Mucosa of descending colon (tissue), 3 donors: ENCODE measurements at regions not wholly inside any gene's neighbourhood (a gene's known extent, or its start where the extent isn't known, plus 50 kb on each side); places are given as distances from the start of the nearest gene placed in this dataset.

Experiments
- ATAC-seq: fragments of 200-7000 bp; cut with Tn5 transposase; one replicate; pipeline ENCODE4 v1.9.1; 2020; ENCODE audit warnings: mild to moderate bottlenecking, moderate library complexity
- DNase-seq, 3 donors: peaks; one replicate each; pipeline ENCODE4 v3.0.0-alpha.2; 2020
- H3K36me3 ChIP-seq: fragments of 200-600 bp; one replicate; pipeline ENCODE4 v1.8.0; 2021; ENCODE audit warnings: low read depth, mild to moderate bottlenecking
- H3K4me1 ChIP-seq: fragments of 200-600 bp; one replicate; pipeline ENCODE4 v1.8.0; 2021; ENCODE audit warnings: low read depth, mild to moderate bottlenecking
- H3K4me3 ChIP-seq: fragments of 200-600 bp; one replicate; pipeline ENCODE4 v1.8.0; 2021; ENCODE audit warnings: mild to moderate bottlenecking
- H3K9me3 ChIP-seq: fragments of 200-600 bp; one replicate; pipeline ENCODE4 v1.8.0; 2021; ENCODE audit warnings: mild to moderate bottlenecking
- intact Hi-C, 2 donors: fragments of 100-400 bp; cut with DNase I in 1 of 2; cut with micrococcal nuclease in 1 of 2; formaldehyde crosslinking; loops; one replicate each; pipeline versions ENCODE4 v1.11.0 to v1.11.1; 2022; cut with DNase I, micrococcal nuclease
- TF ChIP-seq, protein P1 (sequence below): fragments of 200-600 bp; IDR thresholded peaks from one replicate; pipeline ENCODE4 v1.8.0; 2022; ENCODE audit warnings: antibody characterized with exemption, mild to moderate bottlenecking
- donor health status: DM: no; HTN: no; CAD: no; lungs with moderate emphysema.
- donor health status: DM: no; HTN: no; CAD: no.
- donor health status: DM: no; HTN: yes; CAD: no.

DNA sequence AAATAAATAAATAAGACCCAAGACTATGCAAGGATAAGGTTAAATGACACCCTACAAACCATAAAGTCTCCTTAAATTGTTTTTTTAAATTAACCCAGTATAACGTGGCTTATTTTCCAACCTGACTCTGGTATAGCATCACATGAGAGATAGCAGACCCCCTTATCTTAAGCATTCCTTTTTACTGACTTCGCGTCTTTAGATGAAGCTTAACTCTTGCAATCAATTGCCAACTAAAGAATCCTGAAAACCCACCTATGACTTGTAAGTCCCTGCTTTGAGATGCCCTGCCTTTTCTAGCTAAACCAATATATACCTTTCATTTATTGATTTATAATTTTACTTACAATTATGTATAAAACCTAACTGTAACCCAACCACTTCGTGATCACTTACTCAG, 57.1 kb upstream of the RAB12 start:
- no peaks in the 10 kb centered on the region for H3K4me1 ChIP-seq
- DNase-seq (no peak), ATAC-seq (no peak)
- intact Hi-C loops: no loop called here
- H3K4me3 ChIP-seq: no peak overlapping the region
- no peaks in the 10 kb centered on the region for H3K36me3 ChIP-seq
- H3K9me3 ChIP-seq: no peaks in the 10 kb centered on the region
- TF ChIP-seq, protein P1, sequence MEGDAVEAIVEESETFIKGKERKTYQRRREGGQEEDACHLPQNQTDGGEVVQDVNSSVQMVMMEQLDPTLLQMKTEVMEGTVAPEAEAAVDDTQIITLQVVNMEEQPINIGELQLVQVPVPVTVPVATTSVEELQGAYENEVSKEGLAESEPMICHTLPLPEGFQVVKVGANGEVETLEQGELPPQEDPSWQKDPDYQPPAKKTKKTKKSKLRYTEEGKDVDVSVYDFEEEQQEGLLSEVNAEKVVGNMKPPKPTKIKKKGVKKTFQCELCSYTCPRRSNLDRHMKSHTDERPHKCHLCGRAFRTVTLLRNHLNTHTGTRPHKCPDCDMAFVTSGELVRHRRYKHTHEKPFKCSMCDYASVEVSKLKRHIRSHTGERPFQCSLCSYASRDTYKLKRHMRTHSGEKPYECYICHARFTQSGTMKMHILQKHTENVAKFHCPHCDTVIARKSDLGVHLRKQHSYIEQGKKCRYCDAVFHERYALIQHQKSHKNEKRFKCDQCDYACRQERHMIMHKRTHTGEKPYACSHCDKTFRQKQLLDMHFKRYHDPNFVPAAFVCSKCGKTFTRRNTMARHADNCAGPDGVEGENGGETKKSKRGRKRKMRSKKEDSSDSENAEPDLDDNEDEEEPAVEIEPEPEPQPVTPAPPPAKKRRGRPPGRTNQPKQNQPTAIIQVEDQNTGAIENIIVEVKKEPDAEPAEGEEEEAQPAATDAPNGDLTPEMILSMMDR: no peak

DNA sequence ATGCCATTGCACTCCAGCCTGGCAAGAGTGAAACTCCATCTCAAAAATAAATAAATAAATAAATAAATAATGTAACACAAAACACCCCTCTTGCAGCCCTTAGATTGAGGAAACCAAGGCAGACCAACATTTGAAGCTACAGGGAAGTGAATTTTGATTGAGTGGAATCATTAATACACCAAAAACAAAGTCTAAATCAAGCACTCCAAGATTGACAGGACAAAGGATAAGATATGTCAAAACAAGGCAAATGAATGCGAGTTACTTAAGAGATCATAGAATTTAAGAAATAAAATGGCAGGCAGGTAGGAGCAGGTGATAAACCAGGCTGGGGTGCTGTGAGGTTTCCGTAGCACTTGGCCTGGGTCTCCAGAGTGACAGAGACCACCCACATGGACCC, 54.9 kb upstream of the RAB12 start:
- Histone ChIP-seq H3K9me3 (no peaks in the 10 kb centered on the region), H3K4me3 (no peak overlapping the region), H3K4me1 (no peaks in the 10 kb centered on the region), H3K36me3 (no peaks in the 10 kb centered on the region)
- intact Hi-C loops: no loop called here
- ATAC-seq (no peak), DNase-seq (no peak)
- TF ChIP-seq, protein P1: no peak

DNA sequence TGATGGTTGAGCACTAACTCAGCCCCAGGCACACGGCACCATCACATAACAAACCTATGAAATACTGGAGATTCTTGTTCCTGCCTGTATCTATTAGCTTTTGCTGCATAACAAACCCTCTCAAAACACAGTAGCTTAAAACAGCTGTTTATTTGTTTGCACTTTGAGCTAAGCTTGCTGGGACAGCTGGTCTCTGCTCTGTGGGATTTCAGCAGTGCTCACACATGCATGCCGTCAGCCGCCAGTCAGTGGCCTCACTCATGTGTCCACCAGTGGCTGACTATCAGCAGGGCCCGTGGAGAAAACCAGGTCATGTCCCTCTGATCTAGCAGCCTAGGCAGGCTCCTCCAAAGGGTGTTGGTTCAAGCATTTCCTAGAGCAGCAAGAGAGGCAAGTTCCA, 52.8 kb upstream of the RAB12 start:
- DNase-seq: no peak
- no peaks in the 10 kb centered on the region for H3K4me1 ChIP-seq
- no peak for ATAC-seq
- intact Hi-C loops: no loop called here
- H3K9me3 ChIP-seq: no peaks in the 10 kb centered on the region
- H3K36me3 ChIP-seq: no peaks in the 10 kb centered on the region
- no peak overlapping the region for H3K4me3 ChIP-seq
- TF ChIP-seq, protein P1: no peak
